Uterus (tissue), 3 donors: ENCODE measurements at regions not wholly inside any gene's neighbourhood (a gene's known extent, or its start where the extent isn't known, plus 50 kb on each side); places are given as distances from the start of the nearest gene placed in this dataset.

ENCODE experiments used
- DNase-seq, 2 donors: peaks; one replicate each; pipeline ENCODE4 v3.0.0-alpha.2; 2019 to 2020
- H3K27ac ChIP-seq, 2 donors: fragments of 200-600 bp; sonication (generic); 1 replicate in 1 of 2; 2 replicates in 1 of 2; pipeline ENCODE4 v1.5.1; 2016 to 2018
- H3K27me3 ChIP-seq, 2 donors: fragments of 200-600 bp; sonication (generic); one replicate each; pipeline ENCODE4 v1.5.1; 2018 to 2019; ENCODE audit warnings: control low read depth in 1 of 2
- H3K36me3 ChIP-seq, 2 donors: fragments of 200-600 bp; sonication (generic); one replicate each; pipeline ENCODE4 v1.5.1; 2019; ENCODE audit warnings: control low read depth in 1 of 2
- H3K4me1 ChIP-seq, 2 donors: fragments of 200-600 bp; sonication (generic); one replicate each; pipeline ENCODE4 v1.5.1; 2018 to 2019; ENCODE audit warnings: control low read depth in 1 of 2
- H3K4me3 ChIP-seq, 2 donors: fragments of 200-600 bp; sonication (generic); 1 replicate in 1 of 2; 2 replicates in 1 of 2; pipeline ENCODE4 v1.5.1; 2018 to 2019; ENCODE audit warnings: mild to moderate bottlenecking in 1 of 2
- H3K9me3 ChIP-seq, 2 donors: fragments of 200-600 bp; sonication (generic); one replicate each; pipeline ENCODE4 v1.5.1; 2019; ENCODE audit warnings: control low read depth in 1 of 2
- CTCF ChIP-seq, 4 experiments: fragments of 200-600 bp in 2 of 4; fragments of 450-650 bp in 2 of 4; sonication (generic) in 2 of 4; IDR thresholded peaks; one replicate each; pipeline ENCODE4 v1.5.1; 2016 to 2019; ENCODE audit warnings: antibody characterized with exemption in 4 of 4, mild to moderate bottlenecking in 2 of 4, moderate library complexity in 1 of 4
- POLR2A ChIP-seq, 2 donors: fragments of 450-650 bp; IDR thresholded peaks; one replicate each; pipeline ENCODE4 v1.6.1; 2016; ENCODE audit warnings: antibody characterized with exemption in 2 of 2, mild to moderate bottlenecking in 1 of 2, moderate library complexity in 1 of 2
- intact Hi-C: fragments of 100-400 bp; cut with DNase I; formaldehyde crosslinking; loops from one replicate; pipeline ENCODE4 v1.15.1; 2023; ENCODE audit warnings: low total_unique reads
- donor health status: DM: yes; HTN: yes; CAD: no.

GRCh38 chr13:62360609-62361008 is 945.0 kb upstream of the PCDH20 start:
- Histone ChIP-seq H3K27me3 (no peaks in the 10 kb centered on the region), H3K36me3 (no peaks in the 10 kb centered on the region), H3K9me3 (no peaks in the 10 kb centered on the region), H3K27ac (no peak overlapping the region), H3K4me1 (no peaks in the 10 kb centered on the region), H3K4me3 (no peak overlapping the region)
- no peak for DNase-seq
- intact Hi-C loops: no loop called here
- TF ChIP-seq POLR2A (IDR thresholded peaks at IDR 0.05): no peak
- no peak for TF ChIP-seq CTCF (IDR thresholded peaks at IDR 0.05)

- H3K4me1 ChIP-seq: no peaks in the 10 kb centered on the region
- H3K27me3 ChIP-seq: no peaks in the 10 kb centered on the region
- intact Hi-C loops: no loop called here
- H3K27ac ChIP-seq: no peak overlapping the region
- no peaks in the 10 kb centered on the region for H3K9me3 ChIP-seq
- no peak overlapping the region for H3K4me3 ChIP-seq
- TF ChIP-seq POLR2A (IDR thresholded peaks at IDR 0.05): no peak
- TF ChIP-seq CTCF (IDR thresholded peaks at IDR 0.05): no peak
- DNase-seq: no peak
- H3K36me3 ChIP-seq: no peaks in the 10 kb centered on the region
Observed at GRCh38 chr13:62358646-62358932, 942.9 kb upstream of the PCDH20 start.

- Histone ChIP-seq H3K4me3 (no peak overlapping the region), H3K36me3 (no peaks in the 10 kb centered on the region), H3K27ac (no peak overlapping the region), H3K27me3 (no peaks in the 10 kb centered on the region), H3K4me1 (no peaks in the 10 kb centered on the region), H3K9me3 (no peaks in the 10 kb centered on the region)
- intact Hi-C loops: no loop called here
- no peak for DNase-seq
- TF ChIP-seq CTCF (IDR thresholded peaks at IDR 0.05) (no peak), POLR2A (IDR thresholded peaks at IDR 0.05) (no peak)
Observed at GRCh38 chr13:62357887-62358645, 942.4 kb upstream of the PCDH20 start.

GRCh38 chr13:62356977-62357376 is 941.3 kb upstream of the PCDH20 start:
- H3K4me3 ChIP-seq: no peak overlapping the region
- no peaks in the 10 kb centered on the region for H3K4me1 ChIP-seq
- H3K9me3 ChIP-seq: no peaks in the 10 kb centered on the region
- H3K27me3 ChIP-seq: no peaks in the 10 kb centered on the region
- TF ChIP-seq POLR2A (IDR thresholded peaks at IDR 0.05) (no peak), CTCF (IDR thresholded peaks at IDR 0.05) (no peak)
- H3K36me3 ChIP-seq: no peaks in the 10 kb centered on the region
- intact Hi-C loops: no loop called here
- H3K27ac ChIP-seq: no peak overlapping the region
- DNase-seq: no peak

- DNase-seq: no peak
- Histone ChIP-seq H3K9me3 (no peaks in the 10 kb centered on the region), H3K4me3 (no peak overlapping the region), H3K4me1 (no peaks in the 10 kb centered on the region), H3K27me3 (no peaks in the 10 kb centered on the region), H3K36me3 (no peaks in the 10 kb centered on the region), H3K27ac (no peak overlapping the region)
- TF ChIP-seq CTCF (IDR thresholded peaks at IDR 0.05) (no peak), POLR2A (IDR thresholded peaks at IDR 0.05) (no peak)
- intact Hi-C loops: no loop called here
Observed at GRCh38 chr13:62337109-62337880, 921.6 kb upstream of the PCDH20 start.
